GM12874 (cell line): ENCODE measurements at regions not wholly inside any gene's neighbourhood (a gene's known extent, or its start where the extent isn't known, plus 50 kb on each side); places are given as distances from the start of the nearest gene placed in this dataset.

Experiments used
- CTCF ChIP-seq: IDR thresholded peaks from 2 replicates; pipeline ENCODE4 v1.5.1; 2011; ENCODE audit warnings: low read depth, mild to moderate bottlenecking, control low read depth, low read length, moderate library complexity; ENCODE audit not compliant: insufficient read depth

- no peak for TF ChIP-seq CTCF
Observed at GRCh38 chr1:82874041-82874440, 1073.3 kb downstream of the ADGRL2 start.

GRCh38 chr1:82870332-82870731 is 1069.6 kb downstream of the ADGRL2 start:
- TF ChIP-seq CTCF, result no peak

- TF ChIP-seq CTCF, result no peak
Observed at GRCh38 chr1:82867781-82868180, 1067.0 kb downstream of the ADGRL2 start.

GRCh38 chr1:82861749-82862148 is 1061.0 kb downstream of the ADGRL2 start:
- no peak for TF ChIP-seq CTCF

- no peak for TF ChIP-seq CTCF
Observed at GRCh38 chr1:82858031-82858430, 1057.3 kb downstream of the ADGRL2 start.

- TF ChIP-seq CTCF, result no peak
Observed at GRCh38 chr1:82849460-82849859, 1048.7 kb downstream of the ADGRL2 start.

GRCh38 chr1:82848043-82848442 is 1047.3 kb downstream of the ADGRL2 start:
- TF ChIP-seq CTCF, result no peak

- no peak for TF ChIP-seq CTCF
Observed at GRCh38 chr1:82845866-82846265, 1045.1 kb downstream of the ADGRL2 start.
